Glomerular visceral epithelial cell (primary cell): ENCODE measurements at regions not wholly inside any gene's neighbourhood (a gene's known extent, or its start where the extent isn't known, plus 50 kb on each side); places are given as distances from the start of the nearest gene placed in this dataset.

Source experiments
- DNase-seq: peaks from one replicate; pipeline ENCODE4 v3.0.0-alpha.2; 2016; ENCODE audit errors: extremely low spot score

DNA sequence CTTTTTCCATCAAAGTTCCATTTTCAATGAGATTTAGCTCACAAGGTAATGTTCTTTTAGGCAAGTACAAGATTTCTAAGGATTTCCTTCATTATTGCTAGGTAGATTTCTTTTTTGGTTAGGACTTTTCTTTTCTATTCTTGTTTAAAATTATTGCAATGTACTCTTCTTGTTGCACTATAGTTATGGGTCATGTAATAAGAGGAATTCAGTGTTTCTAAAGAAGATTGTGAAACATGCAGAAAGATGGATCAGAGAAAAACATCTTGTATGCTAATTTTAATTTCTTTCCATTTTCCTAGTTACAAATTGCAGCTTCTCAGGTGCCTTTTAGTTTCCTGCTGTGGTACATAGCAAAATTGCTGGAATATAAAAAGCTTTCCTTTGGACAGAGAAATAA, 56.1 kb downstream of the BTG1 start:
- no peak for DNase-seq

DNA sequence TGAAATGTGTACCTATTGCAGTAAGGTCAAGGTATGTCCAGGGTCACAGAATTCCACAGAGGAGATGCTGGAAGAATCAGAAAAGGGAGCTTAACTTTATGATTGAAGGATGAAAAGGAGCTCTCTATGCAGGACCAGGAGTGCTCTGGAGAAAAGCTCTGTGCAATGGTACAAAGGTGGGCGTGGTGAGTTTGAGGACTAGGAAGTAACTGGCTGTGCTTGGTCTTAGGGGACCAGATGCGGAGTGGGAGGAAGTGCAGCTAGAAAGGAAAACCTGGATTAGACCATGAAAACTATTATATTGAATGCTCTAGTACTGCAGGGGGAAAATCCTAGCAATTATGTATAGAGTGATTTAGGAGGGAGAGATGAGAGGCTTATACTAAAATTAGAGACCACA, 56.8 kb downstream of the BTG1 start:
- DNase-seq, result no peak

DNA sequence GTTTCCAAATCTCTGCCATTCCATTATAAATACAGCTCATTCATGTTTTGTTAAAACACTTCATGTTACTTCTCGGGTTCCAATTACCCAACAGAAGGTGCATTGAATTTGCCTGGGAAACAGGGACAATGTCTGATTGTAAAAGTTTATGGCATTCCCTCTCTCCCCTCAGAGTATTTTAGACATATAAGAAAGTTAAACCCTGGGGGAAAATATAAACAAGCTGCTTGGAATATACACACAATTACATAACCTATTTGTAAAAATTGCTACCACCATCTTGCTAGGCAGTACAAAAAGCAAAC, 60.0 kb downstream of the BTG1 start:
- no peak for DNase-seq

DNA sequence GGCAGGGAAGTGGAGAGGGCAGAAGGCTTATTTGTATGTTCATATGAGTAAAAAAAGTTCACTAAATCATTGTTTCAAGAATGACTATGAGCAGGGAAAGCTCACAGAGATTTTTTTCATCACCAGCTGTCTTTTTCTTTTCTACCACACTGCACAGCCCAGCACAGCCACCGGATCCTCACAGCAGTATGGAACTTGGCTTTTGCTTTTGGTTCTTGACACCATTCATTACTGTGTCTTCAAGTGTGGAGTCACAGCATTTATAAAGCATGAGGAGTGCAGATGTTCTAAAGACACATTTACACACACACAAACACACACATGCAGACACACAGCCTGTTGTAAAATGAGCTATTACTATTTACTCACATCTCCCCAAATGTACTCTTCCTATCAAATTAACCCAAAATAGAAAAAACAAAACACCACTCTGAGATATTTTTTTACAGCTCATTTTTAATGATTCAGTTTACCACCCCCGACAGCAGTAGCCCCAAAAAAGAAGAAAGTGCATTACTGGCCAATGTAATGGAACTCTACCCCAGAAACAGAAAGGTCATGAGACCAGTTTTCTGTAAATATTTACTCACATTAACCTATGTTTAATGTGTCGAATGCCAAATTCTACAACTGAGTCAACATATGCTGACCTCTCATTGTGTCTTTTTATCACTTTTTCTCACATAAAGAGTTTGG, 60.5 kb downstream of the BTG1 start:
- DNase-seq, result no peak

DNA sequence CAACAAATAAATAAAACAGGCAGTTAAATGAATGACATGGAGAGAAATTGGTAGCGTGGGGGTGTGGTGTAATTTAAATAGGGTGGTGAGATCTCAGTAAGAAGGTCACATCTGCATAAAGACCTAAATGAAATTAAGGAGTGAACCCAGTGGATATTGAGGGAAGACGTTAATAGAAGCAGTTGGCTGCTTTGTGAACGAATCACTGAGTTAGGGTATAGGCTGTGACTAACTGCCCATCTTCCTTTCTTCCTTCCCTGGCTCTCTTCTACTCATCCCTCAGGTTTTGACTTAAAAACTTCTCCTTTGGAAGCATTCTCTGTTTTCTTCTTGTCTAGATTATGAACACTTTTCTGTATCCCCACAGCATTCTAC, 64.7 kb downstream of the BTG1 start:
- no peak for DNase-seq

DNA sequence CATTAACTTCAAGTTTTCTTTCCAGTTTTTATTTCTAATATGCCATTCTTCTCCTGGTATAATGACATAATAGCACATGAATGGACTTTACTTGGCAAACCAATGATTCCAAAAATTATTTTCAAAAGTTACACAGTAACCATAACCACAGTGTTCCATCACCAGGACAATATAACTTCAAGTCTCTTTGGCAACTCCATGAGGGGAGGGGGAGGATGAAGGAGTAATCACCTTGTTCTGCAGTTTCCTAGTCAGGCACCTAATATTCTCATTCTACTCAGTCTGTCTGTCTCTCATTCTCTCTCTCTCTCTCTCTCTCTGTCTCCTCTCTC, 66.6 kb downstream of the BTG1 start:
- peak; percentile 63 for DNase-seq

DNA sequence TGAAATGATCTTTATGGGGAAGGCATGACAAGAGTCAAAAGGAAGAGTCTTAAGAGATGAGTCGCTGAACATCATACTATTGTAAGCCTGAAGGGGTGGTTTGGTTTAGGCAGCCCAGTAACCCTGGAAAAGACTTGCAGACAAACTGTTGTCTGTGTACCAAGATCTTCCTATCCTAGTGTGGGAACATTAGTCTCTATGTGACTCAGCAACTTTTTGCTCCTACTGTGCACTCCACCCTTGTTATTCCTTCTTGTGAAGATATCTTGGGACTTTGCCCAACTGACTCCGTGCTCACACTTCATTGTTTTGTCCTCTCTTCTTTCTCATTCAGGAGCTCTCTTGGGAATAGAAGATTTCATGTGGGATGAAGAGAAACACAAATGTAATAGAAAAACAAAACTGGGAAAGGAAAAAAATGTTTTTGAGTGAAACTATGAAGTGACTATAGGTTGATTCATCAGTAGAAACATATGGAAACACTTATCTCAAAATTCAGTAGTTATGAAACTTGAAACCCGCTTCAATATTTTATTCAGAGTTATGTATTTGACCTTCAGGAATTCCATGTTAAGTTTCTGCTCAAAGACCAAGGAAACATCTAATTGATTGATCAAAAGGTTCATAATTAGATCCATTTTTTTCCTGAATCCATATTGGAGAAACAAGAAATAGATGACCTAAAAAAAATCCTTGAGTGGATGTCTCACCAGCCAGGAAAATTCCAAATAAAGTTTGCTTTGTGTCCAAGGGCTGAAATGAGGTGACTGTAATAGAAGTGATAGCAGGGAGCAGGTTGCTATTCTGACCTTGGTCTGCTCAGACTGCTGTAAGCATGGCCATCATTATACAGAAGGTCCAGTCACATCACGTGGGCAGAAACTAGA, 67.2 kb downstream of the BTG1 start:
- peak; percentile 49 for DNase-seq

DNA sequence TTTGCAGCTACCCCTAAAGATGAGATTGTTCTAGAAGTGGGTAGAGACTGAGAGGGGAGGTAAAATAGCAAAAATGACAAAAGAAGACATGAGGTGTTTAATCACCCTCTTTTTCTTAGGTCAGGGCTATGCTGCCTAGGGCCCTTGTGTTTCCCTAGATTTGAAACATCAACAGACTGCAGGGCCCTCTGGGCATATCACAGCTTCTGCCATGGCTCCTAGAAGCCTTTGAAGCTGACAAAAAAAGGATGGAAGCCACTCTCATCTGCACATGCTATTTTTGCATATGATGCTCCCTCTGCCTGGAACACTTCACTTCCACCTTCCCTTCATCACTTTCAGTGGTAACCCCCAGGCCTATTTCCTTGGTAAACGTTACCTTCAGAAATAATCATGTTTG, 68.1 kb downstream of the BTG1 start:
- no peak for DNase-seq

DNA sequence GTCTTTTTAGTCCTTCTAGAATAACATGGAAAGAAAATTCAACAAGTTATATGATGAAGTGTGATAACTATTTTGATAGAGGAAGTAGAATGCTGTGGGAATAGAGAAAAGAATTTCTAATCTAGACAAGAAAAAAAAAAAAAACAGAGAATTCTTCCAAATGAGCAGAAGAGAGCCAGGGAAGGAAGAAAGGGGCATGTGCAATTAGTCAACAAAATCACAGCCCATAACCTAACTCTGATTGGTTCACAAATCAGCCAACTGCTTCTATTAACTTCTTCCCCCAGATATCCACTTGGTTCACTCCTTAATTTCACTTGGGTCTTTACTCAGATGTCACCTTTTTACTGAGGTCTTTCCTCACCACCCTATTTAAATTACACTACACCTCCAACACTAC, 69.5 kb downstream of the BTG1 start:
- no peak for DNase-seq

DNA sequence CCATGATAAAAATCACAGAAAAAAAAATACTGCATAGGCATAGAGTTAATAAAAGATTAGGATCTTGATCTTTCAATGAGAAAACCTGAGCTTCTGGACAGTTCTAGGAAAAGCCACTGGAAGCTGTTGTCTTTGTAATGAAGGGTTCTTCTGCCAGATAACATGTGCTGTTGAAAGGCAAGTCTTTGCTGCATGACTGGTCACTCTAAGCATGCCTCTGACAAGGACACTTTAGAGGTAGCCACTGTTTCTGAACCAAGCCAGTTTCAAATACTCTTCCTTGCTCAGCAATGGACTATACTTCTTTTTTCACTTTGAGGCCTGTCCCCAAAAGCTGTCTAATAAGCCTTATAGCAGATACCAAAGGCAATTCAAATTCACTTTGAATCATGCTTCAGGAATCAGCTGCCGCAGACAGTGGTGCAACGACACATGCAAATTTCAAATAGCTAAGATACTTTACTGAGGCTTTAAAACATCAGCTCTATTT, 70.2 kb downstream of the BTG1 start:
- DNase-seq, result peak; percentile 21

DNA sequence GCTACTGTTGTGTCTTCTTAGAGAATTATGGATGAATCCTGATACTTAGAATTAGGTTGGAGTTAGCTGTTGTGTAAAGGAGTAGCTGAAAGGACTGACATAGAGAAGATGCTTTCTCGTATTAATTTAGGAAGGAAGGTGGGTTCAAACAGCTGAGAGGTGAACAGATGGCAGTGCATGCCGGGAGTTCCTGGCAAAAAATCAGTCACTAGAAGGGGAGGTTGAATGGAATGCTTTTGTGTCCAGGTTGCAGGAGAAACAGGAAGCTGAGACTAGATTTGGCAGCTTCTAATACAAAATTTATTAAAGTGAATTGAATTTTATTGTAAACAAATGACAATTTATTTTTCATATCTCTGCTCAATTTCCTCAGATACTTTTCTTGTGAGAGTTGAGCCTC, 70.8 kb downstream of the BTG1 start:
- no peak for DNase-seq

DNA sequence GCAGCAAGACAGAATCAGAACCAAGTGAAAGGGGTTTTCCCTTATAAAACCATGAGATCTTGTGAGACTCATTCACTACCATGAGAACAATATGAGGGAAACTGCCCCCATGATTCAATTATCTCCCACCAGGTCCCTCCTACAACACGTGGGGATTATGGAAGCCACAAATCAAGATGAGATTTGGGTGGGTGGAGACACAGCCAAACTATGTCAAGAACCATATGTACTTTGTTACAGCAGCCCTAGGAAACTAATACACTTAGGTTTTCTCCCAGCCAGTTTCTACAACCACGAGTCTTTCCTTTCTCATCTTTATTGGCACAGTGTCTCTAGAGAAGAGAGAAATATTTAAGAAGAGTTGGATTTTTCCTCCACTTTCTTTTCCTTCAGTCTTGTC, 72.6 kb downstream of the BTG1 start:
- DNase-seq, result no peak

DNA sequence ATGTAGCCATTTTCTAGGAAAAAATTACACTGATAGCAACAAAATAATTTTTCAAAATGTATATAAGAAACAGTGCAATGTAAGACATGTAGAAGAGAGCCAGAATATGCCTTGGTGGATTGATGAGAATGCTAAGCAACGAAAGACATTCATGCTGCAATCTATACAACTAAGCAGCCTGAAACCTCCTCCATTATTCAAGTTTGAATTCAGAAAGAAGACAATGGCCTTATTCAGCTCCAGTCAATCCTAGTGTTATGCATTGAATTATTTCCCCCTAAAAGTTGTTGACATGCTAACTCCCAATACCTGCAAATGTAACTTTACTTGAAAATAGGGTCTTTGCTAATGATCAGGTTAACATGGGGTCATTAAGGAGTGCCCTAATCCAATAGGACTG, 73.5 kb downstream of the BTG1 start:
- DNase-seq, result no peak

DNA sequence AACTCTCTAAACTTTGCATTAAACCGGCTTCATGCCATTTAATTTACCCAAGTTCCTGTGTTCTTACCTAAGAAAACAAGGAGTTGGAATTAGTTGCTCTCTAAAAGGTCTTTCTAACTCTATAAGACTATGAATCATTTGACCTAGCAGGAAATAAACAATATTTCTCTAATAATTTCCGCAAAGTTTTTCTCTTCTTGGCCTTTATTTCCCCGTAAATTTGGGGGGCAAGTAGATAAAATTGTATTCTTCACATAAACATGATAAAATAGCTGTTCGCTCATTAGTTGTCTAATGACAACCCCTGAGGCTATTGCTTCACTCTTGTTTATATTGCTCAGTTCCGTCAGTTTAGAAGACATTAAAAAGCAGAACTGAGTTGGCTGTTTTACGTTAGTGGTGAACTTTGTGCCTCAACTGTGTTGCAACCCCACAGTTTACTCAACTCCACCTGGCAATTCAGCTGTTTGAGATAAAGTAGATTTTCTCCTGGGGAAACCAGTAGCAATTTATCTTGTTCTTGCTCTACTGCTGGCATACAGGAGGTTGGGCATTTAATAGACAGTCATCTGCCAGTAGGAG, 74.7 kb downstream of the BTG1 start:
- no peak for DNase-seq

DNA sequence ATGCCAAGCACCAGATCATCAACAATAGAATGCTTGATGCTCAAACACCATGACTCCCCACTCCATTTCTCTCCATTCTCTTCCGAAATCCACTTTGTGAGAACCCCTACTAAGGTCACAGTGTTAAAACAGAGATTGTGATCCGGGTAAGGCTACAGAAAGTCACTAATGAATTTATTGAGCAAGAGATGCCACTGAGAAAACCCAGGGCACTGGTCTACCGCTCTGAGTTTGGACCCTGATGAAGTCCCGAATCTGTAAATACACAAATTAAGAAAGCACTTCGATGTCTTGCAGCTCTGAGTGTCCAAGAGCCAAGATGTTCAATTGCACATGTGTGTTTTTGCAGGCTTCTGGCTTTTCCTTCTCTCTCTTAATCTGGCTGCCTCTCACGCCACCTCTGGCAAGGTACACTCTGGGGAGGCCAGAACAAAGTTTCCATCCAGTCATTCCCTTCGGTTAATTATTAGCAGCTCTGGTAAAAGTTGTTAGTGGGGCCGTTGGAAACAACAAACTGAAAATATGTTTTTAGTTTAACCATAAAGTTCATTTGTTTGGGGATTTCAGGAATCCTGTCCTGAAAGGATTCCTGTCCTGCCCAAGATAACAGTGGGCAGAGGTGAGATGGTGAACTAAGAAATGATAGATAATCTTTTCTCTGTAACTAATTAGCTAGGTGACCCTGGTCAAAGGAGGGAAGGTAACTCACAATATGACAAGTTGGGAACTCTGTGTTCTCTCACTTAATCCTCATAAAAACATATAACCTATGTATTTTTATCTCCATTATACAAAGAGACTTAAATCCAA, 75.4 kb downstream of the BTG1 start:
- DNase-seq, result peak; percentile 35

DNA sequence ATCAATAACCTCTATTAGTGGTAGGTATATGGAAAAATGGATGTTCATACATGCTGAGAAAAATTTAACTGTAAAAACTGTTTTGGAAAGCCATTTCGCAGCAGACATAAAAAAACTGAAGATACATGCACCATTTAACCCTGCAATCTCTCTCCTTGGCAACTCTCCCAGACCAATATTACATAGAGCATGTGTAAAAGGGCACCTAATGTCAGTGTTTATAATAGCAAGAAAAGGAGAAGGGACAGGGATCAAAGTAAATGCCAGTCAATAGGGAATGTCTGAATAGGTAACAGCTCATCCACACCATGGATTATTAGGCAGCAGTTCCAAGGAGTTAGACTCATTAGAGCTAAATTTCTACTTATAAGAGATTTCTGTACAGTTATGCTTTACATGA, 77.2 kb downstream of the BTG1 start:
- DNase-seq, result peak; percentile 34

DNA sequence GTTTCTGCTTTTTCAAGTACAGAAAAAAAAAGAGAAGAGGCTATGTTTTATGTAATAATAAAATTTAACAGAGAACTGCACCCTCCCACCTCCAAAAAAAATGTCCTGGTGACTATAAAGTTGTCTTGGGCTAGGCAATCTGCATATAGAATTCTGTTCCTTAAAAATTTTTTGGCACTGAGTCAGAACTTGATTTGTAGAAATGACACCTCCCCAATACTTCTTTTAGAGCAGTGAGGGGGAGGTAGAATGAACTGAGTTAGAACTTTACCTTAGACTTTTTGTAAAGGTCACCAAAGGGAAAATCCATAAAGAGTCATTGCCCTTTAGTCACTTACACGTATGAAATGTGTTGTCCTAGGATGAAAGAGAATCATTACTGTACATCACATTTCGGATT, 80.0 kb downstream of the BTG1 start:
- DNase-seq, result no peak

DNA sequence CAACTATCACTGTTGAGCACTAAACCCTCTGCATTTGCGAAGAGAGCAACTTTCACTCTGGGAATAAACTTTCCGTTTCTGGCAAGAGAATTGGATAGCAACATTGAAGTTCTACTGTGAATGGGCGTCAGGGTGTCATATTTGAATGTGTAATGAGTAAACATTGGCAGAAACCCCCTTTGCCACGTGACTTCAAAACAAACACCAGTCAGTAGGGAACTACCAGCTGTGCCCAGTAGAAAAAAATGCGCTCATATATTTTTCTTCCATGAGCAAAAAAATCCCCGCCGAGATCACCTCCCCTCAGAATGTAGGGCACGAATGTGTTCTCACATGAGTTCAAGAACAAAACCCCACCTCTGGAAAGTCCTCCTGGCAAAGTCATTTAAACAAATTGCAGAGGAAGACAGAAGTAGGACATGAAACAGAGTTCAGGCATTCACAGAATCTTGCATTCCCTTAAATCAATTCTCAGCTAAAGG, 80.6 kb downstream of the BTG1 start:
- DNase-seq, result no peak

DNA sequence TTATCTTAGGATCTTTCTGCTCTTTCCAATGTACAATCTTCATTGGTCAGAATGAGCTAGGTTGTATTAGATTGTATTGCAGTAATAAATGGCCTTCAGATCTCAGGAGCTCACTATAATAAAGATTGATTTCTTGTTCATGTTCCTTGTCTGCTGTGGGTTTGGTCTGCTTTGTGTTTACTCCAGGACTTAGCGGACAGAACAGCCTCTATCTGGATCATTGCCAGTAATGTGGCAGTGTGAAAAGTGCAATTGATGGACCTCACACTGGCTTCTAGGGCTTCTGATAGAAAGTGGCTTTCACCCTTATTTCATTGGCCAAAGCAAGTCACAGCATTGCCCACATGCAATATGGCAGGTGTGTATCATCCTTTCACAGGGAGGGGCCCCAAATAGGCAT, 81.2 kb downstream of the BTG1 start:
- DNase-seq, result no peak

DNA sequence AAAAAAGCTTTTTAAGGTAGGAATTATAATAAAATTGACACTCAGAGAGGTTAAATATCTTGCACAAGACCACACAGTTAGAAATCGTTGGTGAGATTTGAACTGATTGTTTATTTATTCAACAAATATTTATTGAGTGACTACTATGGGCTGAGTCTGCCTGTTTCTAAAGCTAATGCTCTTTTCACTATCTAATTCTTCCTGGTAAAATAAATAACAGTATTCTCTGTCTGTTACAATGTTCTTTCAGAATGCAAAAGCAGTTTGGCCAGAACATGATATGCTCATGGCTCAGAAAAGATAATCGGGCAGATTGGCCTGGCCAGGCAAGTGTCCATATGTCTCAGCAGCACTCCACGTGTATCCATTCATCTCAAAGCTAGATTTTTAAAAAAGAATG, 82.0 kb downstream of the BTG1 start:
- no peak for DNase-seq

DNA sequence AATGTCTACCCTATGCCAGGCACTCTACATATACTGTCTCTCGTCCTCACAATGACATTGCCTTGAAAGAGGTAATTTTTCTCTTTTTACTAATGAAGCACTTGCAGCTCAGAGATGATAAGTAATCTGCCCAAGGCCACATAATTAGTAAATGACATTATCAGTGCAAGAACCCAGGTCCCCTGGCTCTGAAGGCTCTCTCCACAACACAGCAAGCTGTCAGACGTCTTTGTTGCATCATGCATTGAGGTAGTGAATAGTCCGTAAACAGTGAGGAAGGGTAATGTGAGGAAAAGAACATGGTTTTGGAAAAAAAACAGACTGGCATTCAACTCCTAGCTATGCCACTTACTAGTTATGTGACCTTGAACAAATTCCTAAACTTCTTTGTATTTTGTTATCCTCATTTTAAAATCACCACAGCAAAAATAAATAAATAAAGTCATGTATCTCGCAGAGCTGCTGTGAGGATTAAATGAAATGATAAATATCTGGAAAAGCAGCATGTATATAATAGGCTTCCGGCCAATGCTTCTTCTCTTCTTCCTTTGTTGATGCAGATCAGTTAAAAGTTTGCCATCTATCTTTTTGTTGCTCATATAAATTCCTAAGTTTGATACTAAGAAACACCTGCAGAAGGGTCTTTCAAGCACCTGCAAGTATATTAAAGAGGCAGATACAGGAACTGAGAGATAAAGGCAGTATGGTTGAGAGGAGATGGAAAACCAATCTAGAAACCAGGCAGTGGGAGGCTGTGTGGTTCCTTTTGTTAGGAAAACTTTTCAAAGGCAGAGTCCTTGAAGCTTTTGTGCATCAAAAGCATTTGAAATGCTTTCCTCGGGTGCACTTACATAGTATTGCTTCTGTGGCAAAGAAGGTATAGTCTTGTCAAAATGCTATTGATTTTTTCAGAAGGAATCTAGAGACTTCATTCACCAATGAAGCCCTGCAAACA, 82.8 kb downstream of the BTG1 start:
- no peak for DNase-seq
